HG03045 (cell line): ENCODE measurements at regions not wholly inside any gene's neighbourhood (a gene's known extent, or its start where the extent isn't known, plus 50 kb on each side); places are given as distances from the start of the nearest gene placed in this dataset.
"Not testable (repeated sequence)": the region's sequence is repeated elsewhere in the genome, so short reads cannot be mapped to it uniquely, and the experiment has no call there.

Experiments used
- ATAC-seq: cut with Tn5 transposase; IDR thresholded peaks from one replicate; pipeline ENCODE4 v1.9.1; 2021; ENCODE audit warnings: mild to moderate bottlenecking, moderate library complexity; ENCODE audit not compliant: unreplicated experiment

DNA sequence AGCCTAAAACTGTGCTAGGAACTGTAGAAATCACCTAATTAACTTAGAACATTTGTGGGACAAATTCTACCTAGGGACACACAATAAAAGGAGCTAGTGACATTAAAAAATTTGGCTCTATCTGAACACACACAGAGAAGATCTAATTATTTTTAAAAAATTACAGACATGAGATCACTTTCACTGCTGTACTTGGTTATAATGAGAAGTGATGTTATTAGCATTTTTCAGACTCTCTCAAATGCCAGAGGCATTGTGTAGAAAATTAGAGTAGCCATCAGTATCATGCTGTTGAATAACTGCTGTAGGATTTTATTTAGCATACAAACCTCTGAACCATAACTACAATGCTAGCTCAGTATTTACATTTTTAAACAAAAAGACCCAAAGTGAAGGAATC, 109.1 kb upstream of the ANK2 start:
- ATAC-seq, result no peak

DNA sequence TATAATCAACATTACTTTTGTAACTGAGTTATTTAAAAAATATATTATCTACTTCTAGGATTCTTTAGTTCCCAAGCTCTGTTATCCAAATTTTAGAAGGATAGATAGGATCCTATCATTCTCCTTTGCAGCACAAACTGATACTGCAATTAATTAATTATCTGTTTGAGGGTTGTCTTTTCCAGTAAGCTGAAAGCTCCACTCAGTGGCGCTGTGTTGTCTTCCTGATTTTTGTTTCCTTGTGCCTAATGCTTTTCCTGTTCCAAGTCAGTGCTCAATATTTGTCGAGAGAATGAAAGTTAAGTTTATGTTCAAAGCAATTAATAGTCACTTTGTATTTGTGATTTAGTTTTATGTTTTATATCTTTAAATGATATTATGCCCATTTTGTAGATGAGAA, 107.4 kb upstream of the ANK2 start:
- ATAC-seq, result no peak

DNA sequence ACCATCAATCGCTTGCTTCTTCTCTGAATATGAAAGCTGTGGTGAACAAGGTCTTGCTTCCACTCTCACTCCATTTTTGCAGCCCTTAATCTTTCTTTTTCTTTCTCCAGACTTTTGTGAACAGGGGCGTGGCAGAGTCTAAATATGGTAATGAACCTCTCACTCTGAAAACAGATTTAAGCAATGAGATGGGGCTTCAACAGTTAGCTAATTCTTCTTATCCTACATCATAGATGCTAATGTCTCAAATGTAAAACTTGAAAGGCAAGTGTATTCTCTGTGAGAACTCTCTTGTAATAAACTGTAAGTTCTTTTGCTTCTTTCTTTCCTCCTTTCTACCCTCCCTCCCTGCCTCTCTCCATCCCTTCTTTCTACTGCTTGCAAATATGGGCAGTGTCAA, 106.5 kb upstream of the ANK2 start:
- ATAC-seq, result no peak

DNA sequence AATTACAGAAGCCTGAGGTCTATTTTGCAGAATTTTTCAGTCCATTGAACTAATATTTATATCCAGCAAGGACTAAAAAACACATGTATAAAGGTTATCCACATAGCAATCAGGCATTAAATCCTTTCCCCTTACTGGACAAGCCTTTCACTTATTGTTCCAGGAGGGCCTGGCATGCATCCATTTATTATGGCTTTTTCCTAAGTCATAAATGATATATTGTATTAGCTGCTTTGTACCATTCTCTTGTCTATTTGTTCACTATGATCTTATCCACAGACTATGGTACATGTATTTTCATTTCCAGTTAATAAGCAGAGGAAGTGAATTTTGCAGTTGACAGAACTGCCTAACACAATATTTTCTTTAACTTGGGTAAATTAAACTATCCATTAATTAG, 105.4 kb upstream of the ANK2 start:
- no peak for ATAC-seq

DNA sequence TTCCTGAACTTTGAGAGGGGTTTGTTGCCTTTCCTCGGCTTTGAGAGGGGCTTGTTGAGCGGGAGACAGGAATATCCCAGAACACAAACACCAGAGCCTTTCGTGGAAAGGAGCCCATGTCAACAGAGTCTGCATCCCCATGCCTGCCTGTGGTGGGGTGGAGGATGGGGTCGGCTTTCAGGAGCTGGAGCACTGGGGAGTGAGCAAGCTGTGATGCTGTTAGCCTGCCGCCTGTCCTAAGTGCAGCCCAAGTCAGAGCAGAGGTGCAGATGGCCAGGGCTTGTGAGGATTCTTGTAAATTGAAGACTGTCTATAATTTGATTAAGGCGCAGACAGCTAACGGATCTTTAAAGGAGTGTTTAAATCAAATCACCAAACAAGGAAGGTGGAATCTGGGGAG, 103.3 kb upstream of the ANK2 start:
- ATAC-seq, result no peak

DNA sequence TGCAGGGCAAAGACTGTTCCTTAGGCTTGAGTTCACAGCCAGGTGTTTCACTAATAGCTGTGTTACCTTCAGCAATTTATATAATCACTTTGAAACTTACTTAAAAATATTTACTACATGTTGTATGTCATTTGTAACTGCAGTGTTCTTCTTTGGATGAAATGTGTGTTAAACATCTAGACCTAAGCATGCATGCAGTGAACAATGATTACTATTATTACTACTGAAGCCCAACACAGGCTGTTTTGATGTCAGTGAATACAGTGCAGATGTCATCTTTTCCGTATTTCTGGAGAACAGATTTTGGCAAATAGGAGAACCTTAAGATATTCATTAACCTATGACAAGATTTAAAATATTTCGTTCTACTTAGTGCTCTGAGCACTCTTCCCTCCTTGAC, 101.8 kb upstream of the ANK2 start:
- no peak for ATAC-seq

DNA sequence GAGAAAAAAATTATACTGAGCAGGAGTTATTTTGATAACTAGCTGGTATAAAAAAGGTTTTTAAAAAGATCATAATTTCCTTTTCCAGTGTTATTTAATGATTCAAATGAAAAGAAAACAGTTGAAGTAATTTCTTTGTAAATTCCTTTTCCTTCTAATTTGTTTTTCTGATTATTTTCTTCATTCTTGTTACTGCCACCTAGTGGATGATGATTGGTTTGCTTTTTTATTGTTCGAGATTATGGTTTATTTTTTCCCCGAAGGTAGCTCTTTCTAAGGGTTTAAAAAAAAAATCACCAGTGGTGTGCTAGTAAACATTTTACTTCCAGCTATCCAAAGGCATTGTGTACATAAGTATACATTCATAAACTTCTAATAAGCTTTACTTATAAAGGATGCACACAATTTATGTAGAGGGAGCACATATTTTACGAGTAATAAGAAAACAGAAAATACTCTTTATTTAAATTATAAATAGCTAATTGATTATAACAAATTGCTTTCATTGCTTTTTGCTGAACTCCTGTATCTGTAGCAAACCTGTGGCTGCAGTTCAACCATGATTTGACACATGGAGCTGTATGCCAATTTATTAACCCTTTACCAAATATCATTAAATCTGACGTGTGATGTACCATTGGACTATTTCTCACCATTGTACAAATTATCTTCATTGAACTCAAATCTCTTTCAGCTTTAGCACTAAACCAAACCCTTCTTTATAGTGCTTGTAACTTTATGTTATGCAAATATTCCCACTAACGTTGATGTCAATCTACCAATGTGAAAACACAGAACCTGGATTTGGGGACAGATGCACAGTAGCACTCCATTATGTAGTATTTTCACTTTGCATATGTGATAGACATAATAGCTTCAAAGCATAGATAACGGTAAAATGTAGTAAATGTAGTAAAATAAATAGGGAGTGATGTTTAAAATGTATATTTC, 97.8 kb upstream of the ANK2 start:
- no peak for ATAC-seq

DNA sequence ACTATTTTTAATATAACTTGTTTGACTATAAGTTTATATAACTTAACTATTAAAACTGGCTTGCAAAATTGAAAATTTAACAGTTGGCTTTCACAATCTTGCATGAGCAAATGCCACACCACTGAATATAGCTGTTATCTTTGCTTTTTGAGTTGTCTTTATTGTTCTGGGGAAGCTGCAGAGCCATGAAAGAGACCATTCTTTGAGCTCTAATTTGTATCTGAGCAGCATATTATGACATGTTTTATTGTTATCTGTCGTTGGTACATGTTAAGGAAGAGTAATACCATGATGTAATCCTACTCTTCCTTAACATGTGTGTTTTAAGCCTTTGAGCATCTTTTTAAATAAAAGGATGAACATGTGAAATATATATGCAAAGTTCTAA, 97.1 kb upstream of the ANK2 start:
- no peak for ATAC-seq

DNA sequence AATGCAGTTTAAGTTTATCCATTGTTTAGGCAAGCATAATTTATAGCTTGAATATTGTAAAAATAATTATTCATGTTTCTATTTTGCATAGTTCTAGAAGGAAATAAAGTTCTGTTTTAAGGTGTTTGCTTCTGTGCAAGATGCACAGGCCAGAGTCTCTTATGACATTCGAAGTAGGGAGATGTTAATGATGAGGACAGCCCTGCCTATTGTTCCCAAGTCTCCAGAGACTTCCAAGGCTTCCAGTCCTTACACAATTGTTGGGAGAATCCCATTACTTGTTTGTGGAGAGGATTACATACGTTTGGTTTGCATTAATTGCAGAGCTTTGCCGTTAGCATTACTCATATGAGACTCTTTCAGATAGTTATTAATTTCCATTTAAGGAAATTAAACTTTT, 96.2 kb upstream of the ANK2 start:
- no peak for ATAC-seq

DNA sequence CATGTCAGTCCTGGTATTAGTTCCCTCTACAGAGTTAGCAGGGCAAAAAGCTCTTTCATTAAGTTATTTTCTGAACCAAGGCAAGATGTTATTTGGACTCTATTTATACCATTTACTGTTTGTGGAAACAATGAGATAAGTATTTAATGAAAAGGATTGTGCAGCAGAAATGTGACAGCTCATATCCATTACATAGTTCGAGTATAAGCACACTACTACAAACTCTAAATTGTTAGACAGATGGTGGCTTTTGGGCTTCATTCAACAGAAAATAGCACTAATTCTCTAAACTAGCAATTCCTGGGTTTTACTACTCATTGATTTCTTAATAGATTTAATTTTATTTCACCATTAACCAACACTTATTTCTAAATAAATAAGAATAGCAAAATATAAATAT, 95.2 kb upstream of the ANK2 start:
- ATAC-seq, result no peak

DNA sequence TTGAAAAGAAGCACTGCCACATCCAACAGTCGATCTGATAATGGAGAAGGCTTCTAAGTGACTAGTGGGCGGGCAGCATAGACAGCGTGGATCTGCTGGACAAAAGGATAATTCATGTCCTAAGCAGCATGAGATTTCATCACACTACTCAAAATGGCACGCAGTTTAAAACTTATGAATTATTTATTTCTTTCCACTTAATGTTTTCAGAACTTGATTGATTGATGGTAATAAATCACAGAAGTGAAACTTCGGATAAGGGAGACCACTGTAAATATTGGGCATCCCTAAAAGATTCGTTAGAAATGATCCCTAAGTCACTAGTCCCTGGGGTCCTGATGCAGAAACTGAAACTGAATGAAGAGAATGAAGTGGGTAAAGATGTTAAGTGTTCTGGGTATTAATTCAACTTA, 93.0 kb upstream of the ANK2 start:
- no peak for ATAC-seq

DNA sequence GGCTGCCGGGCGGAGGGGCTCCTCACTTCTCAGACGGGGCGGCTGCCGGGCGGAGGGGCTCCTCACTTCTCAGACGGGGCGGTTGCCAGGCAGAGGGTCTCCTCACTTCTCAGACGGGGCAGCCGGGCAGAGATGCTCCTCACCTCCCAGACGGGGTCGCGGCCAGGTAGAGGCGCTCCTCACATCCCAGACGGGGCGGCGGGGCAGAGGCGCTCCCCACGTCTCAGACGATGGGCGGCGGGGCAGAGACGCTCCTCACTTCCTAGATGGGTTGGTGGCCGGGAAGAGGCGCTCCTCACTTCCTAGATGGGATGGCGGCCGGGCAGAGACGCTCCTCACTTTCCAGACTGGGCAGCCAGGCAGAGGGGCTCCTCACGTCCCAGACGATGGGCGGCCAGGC, 91.7 kb upstream of the ANK2 start:
- not testable (repeated sequence) for ATAC-seq

DNA sequence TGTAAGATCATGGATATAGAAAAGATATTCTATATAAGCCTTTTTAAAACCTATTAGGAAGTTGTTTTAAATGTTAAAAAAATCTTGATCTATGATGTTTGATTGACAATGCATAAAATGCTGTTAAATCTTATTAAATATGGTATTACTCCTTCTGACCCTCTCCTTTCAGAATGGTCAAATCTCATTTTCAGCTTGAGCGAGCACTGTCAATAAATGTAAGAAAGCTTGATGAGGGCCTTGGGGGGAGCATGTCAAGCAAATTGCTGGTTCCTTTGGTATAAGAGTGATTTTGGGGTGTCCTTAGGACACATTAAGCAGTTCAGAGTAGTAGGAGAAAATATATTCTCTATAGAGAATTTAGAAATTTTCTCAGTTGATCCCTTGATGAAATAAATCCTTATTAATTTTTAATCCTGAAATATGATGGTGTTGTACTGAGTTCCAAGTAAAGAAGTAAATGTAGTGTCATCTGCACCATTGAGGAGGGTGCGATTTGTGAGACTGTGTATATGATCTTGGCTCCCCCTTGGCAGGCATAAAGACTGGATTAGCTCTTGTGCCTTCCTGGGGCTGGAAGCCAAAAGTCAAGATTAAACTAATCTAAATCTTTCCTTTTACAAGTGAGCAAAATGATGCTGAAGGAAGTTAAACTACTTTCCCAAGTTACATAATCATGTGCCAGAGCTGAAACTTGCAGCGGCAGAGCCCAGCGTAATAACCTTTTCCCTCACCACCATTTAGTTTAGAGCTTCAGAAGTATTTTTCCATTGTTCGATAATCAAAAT, 82.6 kb upstream of the ANK2 start:
- ATAC-seq, result no peak

DNA sequence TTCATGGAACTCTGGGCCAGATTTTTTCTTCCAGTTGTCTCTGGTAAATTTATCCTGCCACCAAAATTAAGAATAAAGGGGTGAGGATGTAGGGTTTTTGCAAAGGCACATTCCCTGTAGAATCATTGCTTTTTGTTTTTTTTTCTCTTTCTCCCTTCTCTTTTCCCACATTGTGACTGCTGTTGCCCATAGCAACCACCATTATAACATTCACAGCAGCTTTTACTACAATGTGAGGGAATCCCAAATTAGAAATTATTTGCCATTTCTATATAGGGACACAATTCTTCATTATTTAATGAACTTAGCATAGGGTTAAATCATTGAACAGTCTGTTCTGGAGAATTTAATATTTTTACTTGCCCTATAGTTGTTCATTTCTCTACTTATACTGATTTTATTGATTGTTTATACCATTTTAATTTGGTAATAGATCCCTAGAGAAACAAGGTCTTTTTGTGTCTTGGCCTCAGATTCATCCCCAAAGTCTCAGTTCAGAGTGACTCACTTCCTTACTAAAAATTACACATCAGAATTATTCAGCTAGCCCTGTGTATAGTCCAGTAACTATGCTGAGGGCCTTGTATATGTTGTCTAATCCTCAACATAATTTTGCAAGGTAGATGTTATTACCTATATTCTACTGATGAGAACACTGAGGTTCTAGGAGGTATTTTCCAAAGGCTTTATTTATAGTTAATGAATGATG, 80.8 kb upstream of the ANK2 start:
- ATAC-seq, result no peak

DNA sequence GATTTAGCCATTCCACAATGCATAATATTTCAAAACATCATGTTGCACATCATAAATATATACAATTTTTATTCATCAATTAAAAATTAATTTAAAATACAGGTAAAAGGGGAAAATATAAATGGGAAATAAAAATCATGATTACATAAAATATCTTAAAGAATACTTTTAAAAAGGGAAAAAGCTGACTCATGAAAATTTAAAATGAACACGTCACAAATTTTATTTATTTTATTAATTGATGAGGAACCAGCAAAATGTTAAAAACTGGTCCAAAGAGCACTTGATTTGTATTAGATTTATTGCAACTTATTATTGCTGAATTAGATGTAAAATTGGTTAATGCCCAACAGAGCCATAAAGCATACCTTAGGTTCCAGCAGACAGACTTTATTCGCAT, 78.5 kb upstream of the ANK2 start:
- no peak for ATAC-seq

DNA sequence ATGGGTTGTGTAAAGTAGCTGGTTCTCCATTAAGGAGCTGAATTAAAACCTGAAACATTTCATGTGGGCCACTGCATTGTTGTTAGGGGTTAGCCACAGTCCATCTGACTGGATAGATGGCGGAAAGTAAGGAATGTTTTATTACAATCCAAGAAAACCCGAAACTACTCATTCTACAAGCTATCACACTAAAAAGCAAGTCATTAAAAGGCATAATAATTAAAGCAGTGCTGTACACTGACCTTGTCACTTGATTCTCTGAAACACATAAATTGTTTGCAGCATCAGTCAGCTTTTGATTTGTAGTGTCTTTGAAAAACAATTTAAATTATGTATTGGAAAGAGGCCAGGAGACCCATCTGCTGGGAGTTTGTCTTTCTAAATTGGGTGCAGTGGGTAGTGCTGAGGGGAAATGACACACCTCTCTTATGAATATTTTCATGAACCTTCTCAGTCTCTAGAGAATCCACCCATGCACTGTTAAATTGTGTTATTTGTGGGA, 75.7 kb upstream of the ANK2 start:
- no peak for ATAC-seq

DNA sequence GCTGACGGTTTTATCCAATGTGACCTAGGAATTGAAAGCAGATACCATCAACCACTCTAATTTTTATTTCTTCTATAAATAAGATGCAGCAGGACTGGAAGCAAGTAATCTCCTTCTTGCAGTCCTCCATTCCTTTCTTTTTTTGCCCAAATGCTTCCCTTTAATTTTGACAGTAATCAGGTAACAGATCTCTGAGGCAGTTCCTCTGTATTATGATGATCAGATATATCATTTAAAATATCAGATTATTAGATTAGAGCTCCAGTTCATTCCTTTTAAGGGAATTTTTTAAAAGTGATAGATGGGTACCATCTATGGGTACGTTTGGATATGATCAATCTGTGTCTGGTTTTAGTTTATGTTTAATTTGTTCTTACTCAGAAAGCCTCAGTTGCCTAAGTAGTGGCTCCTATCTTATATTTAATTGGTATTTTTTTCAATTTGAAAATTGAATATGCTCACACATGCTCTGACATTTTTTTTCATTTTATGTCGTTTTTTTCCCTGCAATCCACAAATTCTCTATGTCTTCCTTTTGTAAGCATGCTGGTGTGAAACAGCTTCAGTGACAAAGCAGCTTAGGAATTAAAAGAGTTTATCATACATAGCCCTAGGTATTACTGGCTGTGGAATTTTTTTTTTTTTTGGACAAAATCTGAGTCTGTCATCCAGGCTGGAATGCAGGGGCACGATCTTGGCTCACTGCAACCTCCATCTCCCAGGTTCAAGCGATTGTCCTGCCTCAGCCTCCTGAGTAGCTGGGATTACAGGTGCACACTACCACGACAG, 73.7 kb upstream of the ANK2 start:
- no peak for ATAC-seq

DNA sequence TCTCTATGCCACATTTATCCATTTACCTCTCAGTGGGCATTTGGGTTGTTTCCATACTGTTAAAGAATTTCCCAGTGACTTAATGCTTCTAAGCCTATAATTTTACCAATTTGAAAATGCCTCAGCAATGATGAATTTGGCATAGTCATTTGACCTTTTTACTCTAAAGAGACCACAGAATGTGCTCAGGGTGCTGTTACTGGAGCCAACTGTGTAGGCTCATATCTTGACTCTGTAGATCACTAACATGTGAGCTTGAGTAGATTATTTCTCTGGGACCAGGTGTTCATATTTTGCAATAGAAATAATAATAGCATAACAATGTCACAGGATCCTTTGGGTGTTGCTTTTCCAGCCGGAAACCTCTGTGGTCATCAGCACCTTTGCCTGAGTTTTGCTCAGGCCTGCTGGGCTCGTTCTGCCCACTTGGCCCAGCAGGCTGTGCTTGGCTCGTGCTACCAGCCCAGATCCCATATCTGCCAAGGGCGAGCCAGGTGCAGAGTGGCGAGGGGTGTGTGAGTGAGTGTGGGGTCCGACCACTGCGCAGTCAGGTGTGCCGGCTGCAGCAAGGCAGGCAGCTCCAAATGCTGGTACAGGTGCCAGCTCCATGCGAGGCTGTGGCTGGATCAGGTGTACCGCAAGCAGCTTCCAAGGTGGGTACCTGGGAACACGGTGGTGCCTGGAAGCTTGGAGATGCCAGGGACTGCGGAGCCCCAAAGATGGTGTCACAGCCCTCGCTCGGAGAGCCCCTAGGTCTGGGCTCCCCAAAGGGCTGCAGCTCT, 70.6 kb upstream of the ANK2 start:
- ATAC-seq, result no peak

DNA sequence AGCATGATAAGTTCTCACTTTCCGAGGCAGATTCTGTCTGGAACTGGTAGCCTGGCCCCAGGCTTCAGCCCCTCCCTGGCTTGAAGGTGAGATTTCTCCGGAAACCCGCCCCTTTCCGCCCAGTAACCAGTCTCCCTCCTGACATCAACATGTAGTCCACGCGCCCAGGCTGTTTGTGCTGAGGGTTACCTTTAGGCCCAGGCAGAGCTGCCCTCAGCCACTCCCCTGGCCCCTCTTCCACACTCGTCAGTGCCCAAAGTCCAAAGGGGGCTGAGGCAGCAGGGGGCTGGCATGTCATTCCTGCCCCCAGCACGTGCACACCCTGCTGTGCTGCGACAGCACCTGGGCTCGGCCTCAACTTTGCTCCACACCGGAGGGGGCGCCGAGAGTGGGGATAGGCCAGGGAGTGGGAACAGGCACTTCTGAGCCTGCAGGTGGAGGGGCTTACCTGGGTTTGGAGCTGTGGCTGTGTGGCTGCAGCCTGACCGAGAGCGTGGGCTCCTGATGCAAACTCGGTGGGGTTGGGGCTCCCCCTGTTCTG, 69.5 kb upstream of the ANK2 start:
- no peak for ATAC-seq

DNA sequence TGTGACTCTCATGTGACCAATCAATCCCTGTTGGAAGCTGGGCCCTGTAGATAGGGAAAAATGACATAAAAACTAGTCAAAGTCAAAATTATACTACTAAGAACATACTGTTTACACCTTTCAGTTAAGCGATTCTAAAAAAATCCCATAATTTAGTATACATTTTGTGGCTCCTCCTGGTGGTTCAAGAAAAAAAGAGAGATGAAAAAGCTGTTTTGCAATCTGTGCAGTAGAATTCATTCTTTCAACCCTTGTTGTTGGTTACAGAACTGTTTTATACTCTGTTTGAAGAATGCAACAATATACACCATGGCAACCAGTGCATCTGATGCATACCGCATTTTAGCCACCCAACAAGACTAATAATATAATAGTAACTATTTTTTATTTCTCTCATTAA, 66.8 kb upstream of the ANK2 start:
- ATAC-seq, result no peak
